HCT116 (cell line): ENCODE measurements at regions not wholly inside any gene's neighbourhood (a gene's known extent, or its start where the extent isn't known, plus 50 kb on each side); places are given as distances from the start of the nearest gene placed in this dataset.
A peak's percentile ranks its signal among the peaks of the same experiment; 100 is the strongest.

Experiments used
- ATAC-seq: fragments of 200-7000 bp; cut with Tn5 transposase; 2 replicates; pipeline ENCODE4 v1.9.1; 2020; ENCODE audit warnings: mild to moderate bottlenecking, moderate library complexity
- BruUV-seq: library from RNA; stranded (reverse); fragments of 400-500 nt; replicated peaks from 2 replicates; lab custom pipeline; 2021; lab: Mats Ljungman, UMichigan
- CTCF ChIA-PET: fragments of 300-600 bp; sonication (Branson Sonifier 250); formaldehyde crosslinking; loops from one replicate; lab custom pipeline; 2021; ENCODE audit warnings: antibody characterized with exemption; lab: Charles Lee
- POLR2A ChIA-PET: fragments of 300-600, 350-600 bp; sonication (Branson Sonifier 250); formaldehyde crosslinking; loops from one replicate; lab custom pipeline; 2021; ENCODE audit warnings: antibody characterized with exemption; lab: Charles Lee
- RAD21 ChIA-PET, 2 experiments: fragments of 300-600 bp; sonication (Branson Sonifier 250); formaldehyde crosslinking; loops; one replicate each; lab custom pipeline; 2023; ENCODE audit warnings: low total read pairs in 2 of 2; ENCODE audit not compliant: uncharacterized antibody in 2 of 2, unreplicated experiment in 2 of 2, low non-redundant PET in 1 of 2; lab: Charles Lee
- DNase-seq: peaks from one replicate; pipeline ENCODE4 v3.0.0-alpha.2; 2010; ENCODE audit warnings: low read depth, low spot score
- H2AFZ ChIP-seq: fragments of 200-600 bp; shearing (Covaris generic), sonication (generic); 2 replicates; pipeline ENCODE4 v1.6.1; 2017; ENCODE audit warnings: low read depth, mixed run types, mixed read lengths, antibody characterized with exemption, low read length; ENCODE audit not compliant: poor library complexity, severe bottlenecking
- H3K27ac ChIP-seq: 2 replicates; pipeline ENCODE4 v1.5.1; 2012; ENCODE audit warnings: low read depth, low read length
- H3K27me3 ChIP-seq: fragments of 200-600 bp; sonication (generic); 2 replicates; pipeline ENCODE4 v1.6.1; 2016; ENCODE audit warnings: mixed run types, low read length, mixed read lengths; ENCODE audit not compliant: insufficient read depth
- H3K36me3 ChIP-seq, 2 experiments: fragments of 200-500 bp in 1 of 2; fragments of 200-600 bp in 1 of 2; sonication (Bioruptor generic) in 1 of 2; sonication (generic) in 1 of 2; 2 replicates each; pipeline versions ENCODE4 v1.5.1 to v1.6.1; 2014 to 2016; ENCODE audit warnings: low read length in 2 of 2, inconsistent platforms in 1 of 2, mixed read lengths in 1 of 2, mixed run types in 1 of 2; ENCODE audit not compliant: insufficient read depth in 2 of 2, control insufficient read depth in 1 of 2
- H3K4me1 ChIP-seq, 2 experiments: fragments of 200-600 bp in 1 of 2; sonication (generic) in 1 of 2; 2 replicates each; pipeline versions ENCODE4 v1.5.1 to v1.6.1; 2012 to 2017; ENCODE audit warnings: low read length in 2 of 2, inconsistent platforms in 1 of 2, mild to moderate bottlenecking in 1 of 2, mixed read lengths in 1 of 2, mixed run types in 1 of 2, moderate library complexity in 1 of 2; ENCODE audit not compliant: insufficient read depth in 2 of 2, control insufficient read depth in 1 of 2
- H3K4me2 ChIP-seq: fragments of 200-600 bp; sonication (generic); 2 replicates; pipeline ENCODE4 v1.6.1; 2017; ENCODE audit warnings: mixed run types, low read length, mixed read lengths
- H3K4me3 ChIP-seq, 2 experiments: fragments of 200-600 bp in 1 of 2; sonication (generic) in 1 of 2; replicated peaks in 1 of 2; 2 replicates each; pipeline ENCODE4 v1.5.1; 2011 to 2016; ENCODE audit warnings: low read length in 2 of 2, control low read depth in 1 of 2, low read depth in 1 of 2, mild to moderate bottlenecking in 1 of 2, mixed read lengths in 1 of 2, mixed run types in 1 of 2
- H3K79me2 ChIP-seq: fragments of 200-600 bp; sonication (generic); 2 replicates; pipeline ENCODE4 v1.6.1; 2017; ENCODE audit warnings: mild to moderate bottlenecking, mixed run types, low read length, moderate library complexity, mixed read lengths; ENCODE audit not compliant: insufficient read depth
- H3K9ac ChIP-seq: fragments of 200-600 bp; sonication (generic); 2 replicates; pipeline ENCODE4 v1.6.1; 2016; ENCODE audit warnings: low read length, mixed read lengths
- H3K9me2 ChIP-seq: fragments of 200-600 bp; sonication (generic), shearing (Covaris generic); 2 replicates; pipeline ENCODE4 v1.6.1; 2017; ENCODE audit warnings: mixed run types, mild to moderate bottlenecking, moderate library complexity; ENCODE audit not compliant: insufficient read depth
- H3K9me3 ChIP-seq, 2 experiments: fragments of 200-500 bp in 1 of 2; fragments of 200-600 bp in 1 of 2; sonication (Bioruptor generic) in 1 of 2; sonication (generic) in 1 of 2; 2 replicates each; pipeline ENCODE4 v1.6.1; 2014 to 2017; ENCODE audit warnings: low read length in 2 of 2, mixed read lengths in 2 of 2, inconsistent platforms in 1 of 2, low read depth in 1 of 2, mild to moderate bottlenecking in 1 of 2, mixed run types in 1 of 2, moderate library complexity in 1 of 2; ENCODE audit not compliant: control insufficient read depth in 1 of 2, insufficient read depth in 1 of 2
- H4K20me1 ChIP-seq: fragments of 200-600 bp; sonication (generic), shearing (Covaris generic); 2 replicates; pipeline ENCODE4 v1.6.1; 2017; ENCODE audit warnings: mixed run types, mild to moderate bottlenecking, moderate library complexity; ENCODE audit not compliant: insufficient read depth
- ATF3 ChIP-seq: IDR thresholded peaks from 2 replicates; pipeline ENCODE4 v1.6.1; 2012
- CEBPB ChIP-seq: IDR thresholded peaks from 2 replicates; pipeline ENCODE4 v1.6.1; 2012; ENCODE audit warnings: low read depth
- POLR2A ChIP-seq: IDR thresholded peaks from 2 replicates; pipeline ENCODE4 v1.7.0; 2011; ENCODE audit warnings: borderline replicate concordance; ENCODE audit not compliant: insufficient read depth, insufficient read length; ENCODE audit errors: extremely low read depth
- POLR2AphosphoS5 ChIP-seq: IDR thresholded peaks from 2 replicates; pipeline ENCODE4 v1.6.1; 2011; ENCODE audit warnings: mild to moderate bottlenecking, low read depth, low read length, moderate library complexity
- YY1 ChIP-seq: IDR thresholded peaks from 2 replicates; pipeline ENCODE4 v1.6.1; 2011; ENCODE audit warnings: low read length, low read depth, moderate library complexity, mild to moderate bottlenecking; ENCODE audit not compliant: insufficient replicate concordance; ENCODE audit errors: extremely low read depth
- ZNF274 ChIP-seq: fragments of 200-500 bp; sonication (Bioruptor generic); IDR thresholded peaks from 2 replicates; pipeline ENCODE4 v1.6.1; 2014; ENCODE audit warnings: mild to moderate bottlenecking, low read depth, low read length, inconsistent platforms
- intact Hi-C: fragments of 100-400 bp; cut with micrococcal nuclease; formaldehyde crosslinking; loops from 2 replicates; pipeline ENCODE4 v1.10.0; 2022

DNA sequence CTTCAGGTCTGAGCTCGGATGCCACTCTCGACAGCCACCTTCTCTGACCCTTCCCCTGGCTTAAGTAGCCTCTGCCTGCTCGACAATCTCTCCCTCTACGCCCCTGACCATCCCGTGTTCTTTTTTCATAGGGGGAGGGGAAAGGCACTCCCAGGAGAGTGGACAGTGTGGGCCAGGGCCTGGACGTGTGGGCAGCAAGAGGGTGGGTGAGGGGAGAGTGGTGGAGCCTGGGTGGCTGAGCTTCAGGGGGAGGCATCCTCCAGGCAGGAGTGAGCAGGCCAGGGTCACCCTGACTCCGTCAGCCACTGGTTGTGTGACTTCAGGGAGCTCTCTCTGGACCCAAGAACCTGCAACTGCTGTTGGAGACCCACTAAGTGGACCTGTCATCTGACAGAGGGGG lies 92.7 kb downstream of the CEBPB start:
- BruUV-seq = no TSS peak
- no peak overlapping the region for H2AFZ ChIP-seq
- intact Hi-C loops = loop anchor here (5.0 kb wide), 1 partner anchor 91 kb away; the partner anchor contains the start of gene CEBPB
- DNase-seq = no peak
- H3K9me3 ChIP-seq = no peaks in the 10 kb centered on the region
- ChIA-PET CTCF (no interaction called here), RAD21 (interaction anchor here in 1 of 2 experiments (0.6 kb wide), 1 partner anchor 96 kb away, joined by 9 read pairs; no protein-coding TSS in a partner anchor), POLR2A (interaction anchor here (1.5 kb wide), 1 partner anchor 10 kb away, joined by 8 read pairs; no protein-coding TSS in a partner anchor)
- H3K27ac ChIP-seq = peak overlapping the region; percentile 91
- TF ChIP-seq YY1 (no peak), ZNF274 (no peak), ATF3 (no peak), CEBPB (no peak)
- peak overlapping the region; percentile 76 for H3K4me2 ChIP-seq
- no peaks in the 10 kb centered on the region for H3K27me3 ChIP-seq
- peak overlapping the region; percentile 58; the same call in 1 of the 2 replicates for H3K9ac ChIP-seq
- H3K4me3 ChIP-seq = no peak overlapping the region
- H3K4me1 ChIP-seq = peaks cover 59 to 84% of the 10 kb centered on the region in 2 experiments
- no peaks in the 10 kb centered on the region for H3K79me2 ChIP-seq
- ATAC-seq = no peak
- no peaks in the 10 kb centered on the region for H3K9me2 ChIP-seq
- H3K36me3 ChIP-seq = no peaks in the 10 kb centered on the region
- H4K20me1 ChIP-seq = no peaks in the 10 kb centered on the region

GRCh38 chr20:50283922-50284810 lies 93.5 kb downstream of the CEBPB start:
- DNase-seq = peak; percentile 74
- Histone ChIP-seq H3K4me1 (peaks cover 52 to 76% of the 10 kb centered on the region in 2 experiments), H3K27ac (peak overlapping the region; percentile 91), H3K9me2 (no peaks in the 10 kb centered on the region), H4K20me1 (no peaks in the 10 kb centered on the region), H3K4me3 (no peak overlapping the region), H3K9me3 (no peaks in the 10 kb centered on the region), H3K27me3 (no peaks in the 10 kb centered on the region), H3K4me2 (peak overlapping the region; percentile 76), H3K9ac (peak overlapping the region; percentile 58), H3K36me3 (no peaks in the 10 kb centered on the region), H3K79me2 (no peaks in the 10 kb centered on the region), H2AFZ (peak overlapping the region; percentile 2)
- intact Hi-C loops = loop anchor here (5.0 kb wide), 1 partner anchor 92 kb away; the partner anchor contains the start of gene CEBPB
- CTCF ChIA-PET = no interaction called here
- peak; percentile 71 for ATAC-seq
- POLR2A ChIA-PET = interaction anchor here (0.9 to 2.6 kb wide), 7 partner anchors 9 to 93 kb away, joined by 3 to 11 read pairs (median 8); partner anchors contain the start of gene CEBPB
- TF ChIP-seq POLR2A = no peak
- peak; percentile 63; the same call in 1 of the 2 replicates for TF ChIP-seq POLR2AphosphoS5
- no peak for TF ChIP-seq CEBPB
- no TSS peak for BruUV-seq
- RAD21 ChIA-PET = interaction anchor here in 1 of 2 experiments (0.6 kb wide), 1 partner anchor 97 kb away, joined by 9 read pairs; no protein-coding TSS in a partner anchor
